Peyer's patch (tissue), 4 donors: ENCODE measurements at regions not wholly inside any gene's neighbourhood (a gene's known extent, or its start where the extent isn't known, plus 50 kb on each side); places are given as distances from the start of the nearest gene placed in this dataset.

Source experiments
- DNase-seq, 3 donors: peaks; one replicate each; pipeline ENCODE4 v3.0.0-alpha.2; 2017 to 2019
- H3K27ac ChIP-seq, 4 donors: fragments of 200-600 bp; sonication (generic); one replicate each; pipeline ENCODE4 v1.5.1; 2016 to 2019
- H3K27me3 ChIP-seq, 2 donors: fragments of 200-600 bp; sonication (generic); one replicate each; pipeline ENCODE4 v1.5.1; 2019
- H3K36me3 ChIP-seq, 3 donors: fragments of 200-600 bp; sonication (generic); one replicate each; pipeline ENCODE4 v1.5.1; 2016 to 2019
- H3K4me1 ChIP-seq, 4 donors: fragments of 200-600 bp; sonication (generic); one replicate each; pipeline ENCODE4 v1.5.1; 2016 to 2019
- H3K4me3 ChIP-seq, 4 donors: fragments of 200-600 bp; sonication (generic); 1 replicate in 3 of 4; 2 replicates in 1 of 4; pipeline ENCODE4 v1.5.1; 2016 to 2019; ENCODE audit warnings: mild to moderate bottlenecking in 1 of 4
- H3K9me3 ChIP-seq, 4 donors: fragments of 200-600 bp; sonication (generic); one replicate each; pipeline ENCODE4 v1.5.1; 2016 to 2019; ENCODE audit warnings: mild to moderate bottlenecking in 1 of 4
- POLR2A ChIP-seq, 2 donors: fragments of 450-650 bp; IDR thresholded peaks; one replicate each; pipeline ENCODE4 v1.5.1; 2017; ENCODE audit warnings: antibody characterized with exemption in 2 of 2, mild to moderate bottlenecking in 2 of 2, moderate library complexity in 2 of 2
- TF ChIP-seq, protein P1 (sequence below), 6 experiments: fragments of 450-650 bp in 4 of 6; fragments of 200-600 bp in 2 of 6; sonication (generic) in 1 of 6; IDR thresholded peaks; one replicate each; pipeline ENCODE4 v1.5.1; 2017 to 2019; ENCODE audit warnings: antibody characterized with exemption in 6 of 6, mild to moderate bottlenecking in 3 of 6, moderate library complexity in 1 of 6

DNA sequence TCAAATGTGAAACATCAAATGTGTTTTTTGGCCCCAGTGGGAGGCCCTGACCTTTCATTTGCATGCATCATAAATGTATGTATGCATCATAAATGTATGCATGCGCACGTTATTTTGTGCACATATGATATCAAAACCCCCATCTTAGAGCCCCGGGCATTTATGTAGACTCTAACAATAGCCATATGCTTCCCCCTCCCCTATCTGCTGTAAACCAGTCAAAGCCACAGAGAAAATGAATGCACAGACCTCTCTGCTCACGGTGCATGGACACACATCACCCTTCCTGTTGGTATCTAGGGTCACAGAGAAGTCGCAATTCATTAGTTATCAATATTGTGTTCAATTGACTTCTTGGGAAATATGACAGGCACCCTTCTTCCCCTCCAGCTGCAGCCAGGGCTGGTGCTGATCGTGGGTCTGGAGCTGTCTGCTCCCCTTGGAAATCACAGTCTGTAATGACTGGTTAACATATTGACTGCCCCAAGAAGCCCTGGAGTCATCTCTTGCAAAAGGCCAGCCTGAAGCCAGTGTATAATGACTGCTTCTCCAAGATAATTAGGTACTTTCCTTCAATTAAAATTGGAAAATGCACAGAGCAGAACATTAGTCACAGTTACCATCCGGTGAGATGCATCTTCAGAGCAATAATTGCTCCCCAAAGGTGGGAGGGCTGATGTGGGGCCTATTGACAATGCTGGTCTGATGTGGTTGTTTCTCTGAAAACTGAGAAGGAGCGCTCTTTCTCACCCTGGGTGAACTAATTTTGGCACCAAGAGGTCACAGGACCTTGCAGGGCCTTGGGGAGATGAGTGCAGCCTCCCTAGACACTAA is 532.2 kb downstream of the CDH26 start:
- TF ChIP-seq POLR2A (IDR thresholded peaks at IDR 0.05) = no peak
- TF ChIP-seq, protein P1, sequence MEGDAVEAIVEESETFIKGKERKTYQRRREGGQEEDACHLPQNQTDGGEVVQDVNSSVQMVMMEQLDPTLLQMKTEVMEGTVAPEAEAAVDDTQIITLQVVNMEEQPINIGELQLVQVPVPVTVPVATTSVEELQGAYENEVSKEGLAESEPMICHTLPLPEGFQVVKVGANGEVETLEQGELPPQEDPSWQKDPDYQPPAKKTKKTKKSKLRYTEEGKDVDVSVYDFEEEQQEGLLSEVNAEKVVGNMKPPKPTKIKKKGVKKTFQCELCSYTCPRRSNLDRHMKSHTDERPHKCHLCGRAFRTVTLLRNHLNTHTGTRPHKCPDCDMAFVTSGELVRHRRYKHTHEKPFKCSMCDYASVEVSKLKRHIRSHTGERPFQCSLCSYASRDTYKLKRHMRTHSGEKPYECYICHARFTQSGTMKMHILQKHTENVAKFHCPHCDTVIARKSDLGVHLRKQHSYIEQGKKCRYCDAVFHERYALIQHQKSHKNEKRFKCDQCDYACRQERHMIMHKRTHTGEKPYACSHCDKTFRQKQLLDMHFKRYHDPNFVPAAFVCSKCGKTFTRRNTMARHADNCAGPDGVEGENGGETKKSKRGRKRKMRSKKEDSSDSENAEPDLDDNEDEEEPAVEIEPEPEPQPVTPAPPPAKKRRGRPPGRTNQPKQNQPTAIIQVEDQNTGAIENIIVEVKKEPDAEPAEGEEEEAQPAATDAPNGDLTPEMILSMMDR (IDR thresholded peaks at IDR 0.05) = no peak
- Histone ChIP-seq H3K27ac (no peak overlapping the region), H3K27me3 (no peaks in the 10 kb centered on the region), H3K9me3 (no peaks in the 10 kb centered on the region), H3K36me3 (no peaks in the 10 kb centered on the region), H3K4me1 (no peaks in the 10 kb centered on the region), H3K4me3 (no peak overlapping the region)
- DNase-seq = no peak

DNA sequence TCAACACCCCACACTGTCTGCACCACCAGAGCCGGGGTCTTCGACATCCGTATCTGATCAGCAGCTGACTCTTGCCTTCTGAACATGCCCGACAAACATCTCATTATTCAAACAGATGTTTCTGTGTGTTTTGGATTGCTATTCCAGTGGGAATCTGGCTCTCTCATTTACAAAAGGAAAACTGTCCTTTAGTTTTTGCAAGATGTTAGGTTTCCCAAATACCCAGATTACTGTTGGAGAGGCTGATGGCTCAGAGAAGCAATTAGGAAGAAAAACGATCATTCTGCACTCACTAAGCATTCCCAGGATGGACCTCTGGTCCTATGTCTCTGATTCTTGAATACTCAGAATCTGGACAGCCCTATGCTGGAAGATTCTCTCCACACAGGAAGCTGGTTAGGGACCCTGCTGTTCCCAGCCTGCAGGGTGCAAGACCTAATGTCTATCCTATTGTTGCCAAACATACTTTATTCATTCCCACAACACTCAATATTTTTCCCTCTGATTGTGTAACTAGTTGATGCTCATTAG is 532.9 kb downstream of the CDH26 start:
- no peak for TF ChIP-seq POLR2A (IDR thresholded peaks at IDR 0.05)
- TF ChIP-seq, protein P1 (IDR thresholded peaks at IDR 0.05) = no peak
- H3K9me3 ChIP-seq = no peaks in the 10 kb centered on the region
- H3K36me3 ChIP-seq = no peaks in the 10 kb centered on the region
- no peaks in the 10 kb centered on the region for H3K4me1 ChIP-seq
- no peaks in the 10 kb centered on the region for H3K27me3 ChIP-seq
- no peak for DNase-seq
- H3K4me3 ChIP-seq = no peak overlapping the region
- no peak overlapping the region for H3K27ac ChIP-seq

DNA sequence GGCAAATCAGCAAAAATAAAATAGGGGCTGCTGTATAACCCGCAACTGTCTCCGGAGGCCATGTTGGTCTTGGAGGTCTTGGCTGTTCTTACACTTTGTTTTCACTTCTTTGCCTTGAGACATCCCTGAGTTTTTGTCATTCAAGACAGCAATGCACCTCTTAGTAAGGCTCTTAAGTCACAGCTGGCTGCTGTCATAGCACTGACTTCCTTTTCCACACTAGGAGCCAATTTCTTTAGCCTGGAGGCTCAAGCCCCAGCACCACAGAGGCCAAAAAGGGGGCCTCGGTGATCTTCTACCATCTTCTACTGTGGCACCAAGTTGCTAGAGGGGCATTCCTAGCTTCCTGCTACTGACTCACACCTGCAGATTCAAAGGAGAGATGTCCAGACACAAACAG is 536.3 kb downstream of the CDH26 start:
- TF ChIP-seq, protein P1 (IDR thresholded peaks at IDR 0.05) = no peak
- H3K27me3 ChIP-seq = no peaks in the 10 kb centered on the region
- H3K27ac ChIP-seq = no peak overlapping the region
- H3K4me3 ChIP-seq = no peak overlapping the region
- no peak for DNase-seq
- H3K4me1 ChIP-seq = no peaks in the 10 kb centered on the region
- no peaks in the 10 kb centered on the region for H3K36me3 ChIP-seq
- no peaks in the 10 kb centered on the region for H3K9me3 ChIP-seq

DNA sequence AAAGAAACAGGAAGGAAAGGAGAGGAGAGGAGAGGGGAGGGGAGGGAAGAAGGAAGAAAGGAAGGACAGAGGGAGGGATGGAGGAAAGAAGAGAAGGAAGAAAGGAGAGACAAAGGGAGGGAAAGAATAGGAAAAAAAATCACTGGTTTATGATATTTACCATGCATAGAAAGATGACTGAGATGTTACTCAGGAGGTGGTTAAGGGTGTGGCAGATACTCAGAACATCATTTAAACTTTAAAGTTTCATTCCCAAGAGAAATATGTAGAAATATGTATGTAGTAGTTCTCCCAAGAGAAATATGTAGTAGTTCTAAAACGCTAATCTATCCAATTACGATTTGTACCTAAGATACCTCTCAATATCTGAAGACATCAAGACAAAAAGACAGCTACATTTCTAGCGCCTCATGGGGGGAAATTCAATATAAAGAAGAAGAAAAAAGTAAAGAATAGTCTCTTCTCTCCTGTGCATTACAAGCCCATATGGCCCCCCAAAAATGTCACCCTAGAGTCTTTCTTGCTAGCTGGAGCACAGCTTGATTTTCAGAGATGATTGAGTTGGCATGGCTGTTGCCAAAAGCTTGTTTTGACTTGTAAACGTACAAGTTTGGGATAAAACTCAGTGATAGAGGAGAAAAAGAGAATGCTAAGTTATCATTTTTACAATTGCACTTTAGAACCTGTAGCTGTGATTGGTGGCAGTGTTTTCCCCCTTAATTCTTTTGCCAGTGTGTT is 539.2 kb downstream of the CDH26 start:
- Histone ChIP-seq H3K36me3 (no peaks in the 10 kb centered on the region), H3K4me3 (no peak overlapping the region), H3K9me3 (no peaks in the 10 kb centered on the region), H3K27me3 (no peaks in the 10 kb centered on the region), H3K4me1 (no peaks in the 10 kb centered on the region), H3K27ac (no peak overlapping the region)
- DNase-seq = no peak
- TF ChIP-seq, protein P1 (IDR thresholded peaks at IDR 0.05) = no peak
- TF ChIP-seq POLR2A (IDR thresholded peaks at IDR 0.05) = no peak

DNA sequence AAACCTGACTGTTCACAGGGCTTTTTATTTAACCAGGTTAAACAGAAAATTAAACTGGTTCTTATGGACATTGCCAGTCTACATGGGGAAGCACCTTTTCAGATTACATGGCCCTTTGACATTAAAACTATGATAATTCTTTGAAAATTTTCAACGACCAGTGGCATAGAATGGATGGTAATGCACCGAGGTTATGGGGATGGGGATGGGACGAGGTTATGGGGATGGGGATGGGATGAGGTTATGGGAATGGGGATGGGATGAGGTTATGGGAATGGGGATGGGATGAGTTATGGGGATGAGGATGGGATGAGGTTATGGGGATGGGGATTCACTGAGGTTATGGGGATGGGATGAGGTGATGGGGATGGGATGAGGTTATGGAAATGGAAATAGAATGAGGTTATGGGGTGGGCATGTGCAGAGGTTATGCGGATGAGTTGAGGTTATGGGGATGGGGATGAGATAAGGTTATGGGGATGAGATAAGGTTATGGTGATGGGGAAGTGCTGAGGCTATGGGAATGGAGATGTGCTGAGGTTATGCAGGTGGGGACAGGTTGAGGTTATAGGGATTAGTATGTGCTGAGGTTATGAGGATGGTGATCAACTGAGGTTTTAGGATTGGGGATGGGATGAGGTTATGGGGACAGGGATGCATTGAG is 541.9 kb downstream of the CDH26 start:
- no peak for TF ChIP-seq POLR2A (IDR thresholded peaks at IDR 0.05)
- TF ChIP-seq, protein P1 (IDR thresholded peaks at IDR 0.05) = no peak
- no peak overlapping the region for H3K27ac ChIP-seq
- no peaks in the 10 kb centered on the region for H3K27me3 ChIP-seq
- no peak for DNase-seq
- no peaks in the 10 kb centered on the region for H3K4me1 ChIP-seq
- no peaks in the 10 kb centered on the region for H3K9me3 ChIP-seq
- H3K4me3 ChIP-seq = no peak overlapping the region
- no peaks in the 10 kb centered on the region for H3K36me3 ChIP-seq
